ENCODE measurements at regions not wholly inside any gene's neighbourhood (a gene's known extent, or its start where the extent isn't known, plus 50 kb on each side); places are given as distances from the start of the nearest gene placed in this dataset.

DNA sequence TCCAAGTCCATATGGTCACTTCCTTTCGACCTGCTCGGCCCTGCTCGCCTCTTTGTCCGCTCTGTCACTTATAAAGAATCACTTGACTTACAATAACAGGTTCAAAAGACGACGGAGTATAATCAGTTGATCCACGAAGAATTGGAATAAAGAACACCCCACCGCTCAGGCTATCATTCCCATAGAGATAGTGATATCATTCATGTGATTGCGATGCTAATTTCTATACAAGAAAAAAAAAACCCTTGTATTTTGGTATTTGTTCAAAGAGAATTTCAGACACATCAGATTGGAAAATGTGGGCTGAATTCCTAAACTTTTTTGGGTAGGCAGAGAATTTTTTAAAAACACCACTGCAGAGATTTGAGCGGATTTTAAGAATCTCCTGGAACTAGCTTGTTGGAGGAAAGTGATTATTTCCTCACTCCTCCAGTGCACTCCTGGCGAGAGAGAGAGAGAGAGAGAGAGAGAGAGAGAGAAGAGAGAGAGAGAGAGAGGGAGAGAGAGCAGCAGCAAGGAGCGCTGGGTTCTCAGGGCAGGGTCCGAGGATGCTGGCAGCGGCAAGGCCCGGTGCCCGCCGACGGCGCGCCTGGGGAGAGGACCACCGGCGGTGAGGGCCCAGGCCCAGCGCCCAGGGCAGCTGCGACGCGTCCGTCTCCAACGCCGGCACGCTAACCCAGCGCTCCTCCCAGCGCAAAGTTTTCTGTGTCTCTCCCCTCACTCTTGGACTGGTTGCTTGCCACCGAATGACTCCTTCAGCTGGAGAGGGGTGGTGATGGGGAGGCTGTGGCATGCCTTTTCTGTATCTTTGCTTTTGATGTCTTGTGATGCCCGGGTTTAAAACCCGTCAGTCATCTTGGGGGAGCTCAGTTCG, 149.0 kb upstream of the ZNF536 start:
- TF ChIP-seq, protein P1, sequence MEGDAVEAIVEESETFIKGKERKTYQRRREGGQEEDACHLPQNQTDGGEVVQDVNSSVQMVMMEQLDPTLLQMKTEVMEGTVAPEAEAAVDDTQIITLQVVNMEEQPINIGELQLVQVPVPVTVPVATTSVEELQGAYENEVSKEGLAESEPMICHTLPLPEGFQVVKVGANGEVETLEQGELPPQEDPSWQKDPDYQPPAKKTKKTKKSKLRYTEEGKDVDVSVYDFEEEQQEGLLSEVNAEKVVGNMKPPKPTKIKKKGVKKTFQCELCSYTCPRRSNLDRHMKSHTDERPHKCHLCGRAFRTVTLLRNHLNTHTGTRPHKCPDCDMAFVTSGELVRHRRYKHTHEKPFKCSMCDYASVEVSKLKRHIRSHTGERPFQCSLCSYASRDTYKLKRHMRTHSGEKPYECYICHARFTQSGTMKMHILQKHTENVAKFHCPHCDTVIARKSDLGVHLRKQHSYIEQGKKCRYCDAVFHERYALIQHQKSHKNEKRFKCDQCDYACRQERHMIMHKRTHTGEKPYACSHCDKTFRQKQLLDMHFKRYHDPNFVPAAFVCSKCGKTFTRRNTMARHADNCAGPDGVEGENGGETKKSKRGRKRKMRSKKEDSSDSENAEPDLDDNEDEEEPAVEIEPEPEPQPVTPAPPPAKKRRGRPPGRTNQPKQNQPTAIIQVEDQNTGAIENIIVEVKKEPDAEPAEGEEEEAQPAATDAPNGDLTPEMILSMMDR (IDR thresholded peaks at IDR 0.05; ENCODE audit: insufficient read depth, low read length, missing control alignments) = no peak
- no peak for DNase-seq (ENCODE audit: low read depth, low spot score)
- ChIA-PET POLR2A (no interaction called here), CTCF (no interaction called here)
- H3K4me3 ChIP-seq (ENCODE audit: low read depth, low read length) = no peak overlapping the region

DNA sequence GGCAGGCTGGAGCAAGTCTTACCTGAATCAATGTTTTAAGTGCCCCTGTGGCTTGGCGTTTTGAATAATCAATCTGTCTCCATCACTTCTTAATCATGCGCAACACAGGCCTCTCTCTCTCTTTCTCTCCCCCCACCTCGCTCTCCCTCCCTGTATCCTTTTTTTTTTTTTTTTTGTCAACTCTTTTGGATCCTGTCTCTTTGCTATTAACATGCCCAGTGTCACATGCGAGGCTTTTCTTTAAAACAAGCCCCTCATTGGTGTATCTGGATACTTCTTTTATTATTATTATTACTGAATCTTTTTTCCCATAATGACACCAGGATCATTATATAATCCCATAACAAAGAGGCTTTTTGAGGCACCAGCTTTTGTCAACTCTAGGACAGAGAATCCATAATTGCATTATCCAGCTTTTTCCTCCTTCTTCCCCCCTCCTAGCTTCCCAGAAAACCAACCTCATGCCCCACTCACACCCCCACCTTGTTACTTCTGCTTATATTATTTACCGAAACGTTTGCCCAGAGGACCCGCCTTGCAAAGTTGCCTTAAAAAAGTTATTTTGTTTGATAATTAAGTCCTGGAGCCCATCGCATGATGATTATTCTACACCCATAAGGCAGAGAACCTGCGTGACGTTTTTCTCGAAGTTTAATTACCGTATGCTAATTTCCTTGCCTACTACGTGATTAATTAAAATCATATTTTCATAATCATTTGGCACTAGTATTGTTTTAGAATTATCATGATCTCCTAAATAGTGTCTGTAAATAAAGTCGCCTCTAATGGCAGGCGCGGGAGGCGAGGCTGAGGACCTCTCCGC, 148.1 kb upstream of the ZNF536 start:
- TF ChIP-seq, protein P1 (IDR thresholded peaks at IDR 0.05; ENCODE audit: insufficient read depth, low read length, missing control alignments) = no peak
- POLR2A ChIA-PET = no interaction called here
- peak overlapping the region; percentile 32 for H3K4me3 ChIP-seq (ENCODE audit: low read depth, low read length)
- DNase-seq (ENCODE audit: low read depth, low spot score) = no peak
- CTCF ChIA-PET = no interaction called here

DNA sequence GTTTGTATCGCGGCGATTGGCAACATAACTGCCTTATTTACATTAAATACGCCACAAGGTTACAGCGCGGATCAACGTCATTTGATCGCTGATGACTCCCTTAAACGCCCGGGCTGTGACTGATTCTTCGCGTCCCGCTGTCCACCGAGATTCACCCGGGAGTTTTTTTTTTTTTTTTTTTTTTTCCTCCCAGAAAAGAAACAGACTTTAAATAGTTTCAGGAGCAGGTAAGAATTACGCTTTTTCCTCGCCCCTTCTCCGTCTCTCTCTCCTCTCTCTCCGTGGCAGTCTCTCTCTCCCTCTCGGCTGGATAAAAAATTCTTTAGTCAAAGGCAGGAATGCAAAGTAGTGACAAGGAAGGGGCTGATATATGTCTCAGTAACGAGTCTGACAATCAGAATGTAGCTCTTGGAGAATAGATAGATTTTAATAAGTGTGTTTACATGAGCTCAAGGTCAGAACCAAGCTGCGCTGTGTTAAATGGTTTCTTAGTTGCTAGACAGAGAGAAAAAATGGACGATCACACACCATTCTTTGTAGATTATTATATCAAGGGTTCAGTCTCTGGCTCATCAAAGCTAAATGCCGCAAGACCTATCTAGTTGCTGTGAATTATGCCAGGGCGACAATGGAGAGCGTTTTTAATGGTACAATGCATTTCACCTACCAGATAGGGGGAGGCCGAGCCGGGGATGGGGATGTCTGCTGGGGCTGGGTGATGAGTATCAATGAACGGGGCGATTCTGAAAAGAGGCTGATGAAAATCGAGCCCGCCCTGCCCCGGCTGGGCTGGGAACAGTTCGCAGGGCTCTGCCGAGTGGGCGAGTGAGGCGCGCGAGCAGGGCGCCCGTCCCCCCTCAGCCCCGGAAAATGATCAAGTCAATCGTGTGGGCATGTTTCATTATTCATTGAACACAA, 147.2 kb upstream of the ZNF536 start:
- ChIA-PET POLR2A (no interaction called here), CTCF (no interaction called here)
- DNase-seq (ENCODE audit: low read depth, low spot score) = no peak

DNA sequence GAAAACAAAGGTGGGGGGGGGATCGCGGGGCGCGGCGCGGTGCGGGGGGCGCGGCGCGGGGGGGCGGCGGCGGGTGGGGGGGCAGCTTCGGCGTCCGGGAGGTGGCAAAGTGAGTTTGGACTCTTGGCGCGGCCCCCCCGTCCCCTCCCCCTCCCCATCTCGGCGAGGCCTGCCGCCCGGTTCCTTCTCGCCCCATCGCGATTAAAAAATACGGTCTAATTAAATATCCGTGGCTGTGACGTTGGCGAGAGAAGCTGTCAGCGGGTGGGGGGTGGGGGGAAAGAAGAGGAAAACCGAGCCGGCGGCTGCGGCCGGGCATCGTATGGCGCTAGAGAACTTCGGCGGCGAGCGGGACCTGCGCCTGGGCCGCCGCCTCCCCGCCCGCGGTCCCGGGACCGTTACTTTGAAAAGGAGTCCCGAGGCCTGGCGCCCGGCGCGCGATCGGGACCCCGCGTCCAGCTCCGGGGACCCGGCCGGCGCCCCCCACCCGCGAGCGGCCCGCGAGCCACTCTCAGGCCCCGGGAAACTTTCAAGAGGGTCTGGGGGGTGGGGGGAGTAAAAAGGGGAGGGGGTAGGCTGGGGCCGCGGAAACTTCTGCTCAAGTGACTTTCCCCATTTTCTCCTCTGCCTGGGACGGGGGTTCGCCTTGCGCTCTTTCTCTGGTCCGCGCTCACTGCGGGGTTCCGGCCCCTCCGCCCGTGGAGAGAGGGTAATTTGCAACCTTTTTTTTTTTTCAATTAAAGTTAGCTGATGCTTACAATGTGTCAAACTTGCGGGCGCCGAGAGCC, 146.3 kb upstream of the ZNF536 start:
- H3K4me3 ChIP-seq (ENCODE audit: low read depth, low read length) = peak overlapping the region; percentile 48
- CTCF ChIA-PET = no interaction called here
- TF ChIP-seq, protein P1 (IDR thresholded peaks at IDR 0.05; ENCODE audit: insufficient read depth, low read length, missing control alignments) = no peak
- POLR2A ChIA-PET = no interaction called here
- no peak for DNase-seq (ENCODE audit: low read depth, low spot score)

More for the DNA sequence above, 147.2 kb upstream of the ZNF536 start:
- TF ChIP-seq, protein P1 (IDR thresholded peaks at IDR 0.05; ENCODE audit: insufficient read depth, low read length, missing control alignments) = no peak
- H3K4me3 ChIP-seq (ENCODE audit: low read depth, low read length) = peak overlapping the region; percentile 48

DNA sequence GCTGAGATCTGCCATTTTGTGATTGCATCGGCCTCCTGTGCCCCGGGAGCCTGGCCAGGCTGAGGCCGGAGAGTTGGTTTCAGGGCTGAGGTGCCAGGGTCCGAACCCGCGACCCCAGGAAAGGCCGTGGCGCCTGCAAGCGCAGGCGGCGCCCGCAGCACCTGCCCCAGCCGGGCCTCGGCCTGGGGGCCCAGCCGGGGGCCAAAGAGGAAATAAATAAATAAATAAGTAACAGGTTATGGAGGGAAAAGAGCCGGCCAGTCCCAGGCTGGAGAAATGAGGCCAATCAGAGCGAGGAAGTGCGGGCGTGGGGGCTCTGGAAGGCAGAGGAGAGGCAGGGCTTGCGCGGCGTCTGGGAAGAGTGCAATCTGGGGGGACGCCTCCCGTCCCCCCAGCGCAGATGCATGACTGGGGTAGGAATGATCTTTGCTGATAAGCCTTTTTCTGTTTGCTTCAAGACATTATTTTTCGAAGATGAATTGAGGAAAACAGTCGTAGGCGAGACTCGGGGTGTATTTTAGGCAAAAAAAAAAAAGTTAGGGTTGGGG, 145.6 kb upstream of the ZNF536 start:
- peak overlapping the region; percentile 60 for H3K4me3 ChIP-seq (ENCODE audit: low read depth, low read length)
- no peak for DNase-seq (ENCODE audit: low read depth, low spot score)
- ChIA-PET CTCF (no interaction called here), POLR2A (no interaction called here)
- TF ChIP-seq, protein P1 (IDR thresholded peaks at IDR 0.05; ENCODE audit: insufficient read depth, low read length, missing control alignments) = no peak
